ENCODE measurements at regions not wholly inside any gene's neighbourhood (a gene's known extent, or its start where the extent isn't known, plus 50 kb on each side); places are given as distances from the start of the nearest gene placed in this dataset.

DNA sequence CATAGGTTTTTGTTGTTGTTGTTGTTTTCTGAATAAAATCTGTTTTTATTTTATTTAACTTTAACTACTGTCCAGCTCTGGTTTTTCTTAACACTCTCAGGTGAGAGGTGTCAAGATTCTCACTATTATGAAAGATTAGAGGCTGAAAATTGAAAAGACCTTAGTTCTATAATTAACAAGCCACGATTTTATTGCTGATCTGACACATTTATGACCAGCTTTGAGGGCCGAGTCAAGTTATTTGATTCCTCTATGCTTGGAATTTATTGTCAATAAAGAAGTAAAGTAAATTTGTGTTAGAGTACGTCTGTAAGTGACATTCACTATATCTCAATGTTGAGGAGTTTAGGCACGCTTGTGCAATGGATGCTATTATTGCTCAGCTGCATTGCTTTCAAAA lies 808.8 kb downstream of the GALC start:
- H2AFZ ChIP-seq (ENCODE audit: low read depth, low read length): no peak overlapping the region
- no peaks in the 10 kb centered on the region for H3K79me2 ChIP-seq (replicated peaks; ENCODE audit: insufficient read depth, low read length)
- H3K27me3 ChIP-seq (ENCODE audit: insufficient read depth, low read depth, low read length): no peaks in the 10 kb centered on the region
- H4K20me1 ChIP-seq (ENCODE audit: insufficient read depth): no peaks in the 10 kb centered on the region
- TF ChIP-seq, protein P1, sequence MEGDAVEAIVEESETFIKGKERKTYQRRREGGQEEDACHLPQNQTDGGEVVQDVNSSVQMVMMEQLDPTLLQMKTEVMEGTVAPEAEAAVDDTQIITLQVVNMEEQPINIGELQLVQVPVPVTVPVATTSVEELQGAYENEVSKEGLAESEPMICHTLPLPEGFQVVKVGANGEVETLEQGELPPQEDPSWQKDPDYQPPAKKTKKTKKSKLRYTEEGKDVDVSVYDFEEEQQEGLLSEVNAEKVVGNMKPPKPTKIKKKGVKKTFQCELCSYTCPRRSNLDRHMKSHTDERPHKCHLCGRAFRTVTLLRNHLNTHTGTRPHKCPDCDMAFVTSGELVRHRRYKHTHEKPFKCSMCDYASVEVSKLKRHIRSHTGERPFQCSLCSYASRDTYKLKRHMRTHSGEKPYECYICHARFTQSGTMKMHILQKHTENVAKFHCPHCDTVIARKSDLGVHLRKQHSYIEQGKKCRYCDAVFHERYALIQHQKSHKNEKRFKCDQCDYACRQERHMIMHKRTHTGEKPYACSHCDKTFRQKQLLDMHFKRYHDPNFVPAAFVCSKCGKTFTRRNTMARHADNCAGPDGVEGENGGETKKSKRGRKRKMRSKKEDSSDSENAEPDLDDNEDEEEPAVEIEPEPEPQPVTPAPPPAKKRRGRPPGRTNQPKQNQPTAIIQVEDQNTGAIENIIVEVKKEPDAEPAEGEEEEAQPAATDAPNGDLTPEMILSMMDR (IDR thresholded peaks at IDR 0.05; ENCODE audit: poor library complexity, severe bottlenecking): no peak
- TF ChIP-seq TAF1 (IDR thresholded peaks at IDR 0.05; ENCODE audit: low read depth) (no peak), EZH2 (IDR thresholded peaks at IDR 0.05; ENCODE audit: borderline replicate concordance, insufficient read depth, low read length, poor library complexity, severe bottlenecking) (no peak), EP300 (conservative IDR thresholded peaks at IDR 0.05; ENCODE audit: poor library complexity, severe bottlenecking) (no peak), POLR2AphosphoS5 (IDR thresholded peaks at IDR 0.05) (no peak), MXI1 (conservative IDR thresholded peaks at IDR 0.05; ENCODE audit: poor library complexity, severe bottlenecking) (no peak), SMC3 (conservative IDR thresholded peaks at IDR 0.05; ENCODE audit: poor library complexity) (no peak), RAD21 (conservative IDR thresholded peaks at IDR 0.05) (no peak)
- TF ChIP-seq, protein P2, sequence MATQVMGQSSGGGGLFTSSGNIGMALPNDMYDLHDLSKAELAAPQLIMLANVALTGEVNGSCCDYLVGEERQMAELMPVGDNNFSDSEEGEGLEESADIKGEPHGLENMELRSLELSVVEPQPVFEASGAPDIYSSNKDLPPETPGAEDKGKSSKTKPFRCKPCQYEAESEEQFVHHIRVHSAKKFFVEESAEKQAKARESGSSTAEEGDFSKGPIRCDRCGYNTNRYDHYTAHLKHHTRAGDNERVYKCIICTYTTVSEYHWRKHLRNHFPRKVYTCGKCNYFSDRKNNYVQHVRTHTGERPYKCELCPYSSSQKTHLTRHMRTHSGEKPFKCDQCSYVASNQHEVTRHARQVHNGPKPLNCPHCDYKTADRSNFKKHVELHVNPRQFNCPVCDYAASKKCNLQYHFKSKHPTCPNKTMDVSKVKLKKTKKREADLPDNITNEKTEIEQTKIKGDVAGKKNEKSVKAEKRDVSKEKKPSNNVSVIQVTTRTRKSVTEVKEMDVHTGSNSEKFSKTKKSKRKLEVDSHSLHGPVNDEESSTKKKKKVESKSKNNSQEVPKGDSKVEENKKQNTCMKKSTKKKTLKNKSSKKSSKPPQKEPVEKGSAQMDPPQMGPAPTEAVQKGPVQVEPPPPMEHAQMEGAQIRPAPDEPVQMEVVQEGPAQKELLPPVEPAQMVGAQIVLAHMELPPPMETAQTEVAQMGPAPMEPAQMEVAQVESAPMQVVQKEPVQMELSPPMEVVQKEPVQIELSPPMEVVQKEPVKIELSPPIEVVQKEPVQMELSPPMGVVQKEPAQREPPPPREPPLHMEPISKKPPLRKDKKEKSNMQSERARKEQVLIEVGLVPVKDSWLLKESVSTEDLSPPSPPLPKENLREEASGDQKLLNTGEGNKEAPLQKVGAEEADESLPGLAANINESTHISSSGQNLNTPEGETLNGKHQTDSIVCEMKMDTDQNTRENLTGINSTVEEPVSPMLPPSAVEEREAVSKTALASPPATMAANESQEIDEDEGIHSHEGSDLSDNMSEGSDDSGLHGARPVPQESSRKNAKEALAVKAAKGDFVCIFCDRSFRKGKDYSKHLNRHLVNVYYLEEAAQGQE (IDR thresholded peaks at IDR 0.05; ENCODE audit: borderline replicate concordance): no peak
- H3K27ac ChIP-seq (ENCODE audit: low read length): no peak overlapping the region
- H3K9me3 ChIP-seq (ENCODE audit: low read length): no peaks in the 10 kb centered on the region
- H3F3A ChIP-seq (ENCODE audit: insufficient read depth, low read length, poor library complexity, severe bottlenecking): no peaks in the 10 kb centered on the region
- H3K36me3 ChIP-seq (ENCODE audit: insufficient read depth, low read length): no peaks in the 10 kb centered on the region
- no peak overlapping the region for H3K4me2 ChIP-seq (ENCODE audit: low read length)
- H3K4me3 ChIP-seq (ENCODE audit: low read length): no peak overlapping the region
- no peak overlapping the region for H3K9ac ChIP-seq (ENCODE audit: low read length)
- no peaks in the 10 kb centered on the region for H3K9me2 ChIP-seq (ENCODE audit: insufficient read depth, low read length)

DNA sequence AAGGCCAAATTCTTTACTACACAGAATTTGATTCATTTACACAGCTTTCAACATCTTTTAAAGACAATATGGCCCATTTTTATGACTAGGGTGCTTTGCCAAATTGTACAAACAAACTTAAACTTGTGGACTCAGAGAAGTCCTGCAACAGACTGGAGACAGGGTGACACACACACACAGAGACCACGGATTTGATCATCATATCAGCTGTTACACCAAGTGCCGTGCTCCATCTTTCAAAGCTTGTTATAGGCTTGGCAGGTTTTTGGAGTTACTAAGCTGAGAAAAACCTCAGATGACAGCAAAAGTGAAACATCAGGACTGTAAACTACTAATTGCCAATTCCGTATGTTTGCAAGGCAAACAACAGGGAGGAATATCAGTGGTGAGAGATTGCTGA lies 811.7 kb downstream of the GALC start:
- H3K9me3 ChIP-seq (ENCODE audit: low read length): no peaks in the 10 kb centered on the region
- H3K36me3 ChIP-seq (ENCODE audit: insufficient read depth, low read length): no peaks in the 10 kb centered on the region
- no peak overlapping the region for H3K4me2 ChIP-seq (ENCODE audit: low read length)
- H3K4me3 ChIP-seq (ENCODE audit: low read length): no peak overlapping the region
- no peaks in the 10 kb centered on the region for H3K79me2 ChIP-seq (replicated peaks; ENCODE audit: insufficient read depth, low read length)
- no peaks in the 10 kb centered on the region for H4K20me1 ChIP-seq (ENCODE audit: insufficient read depth)
- no peaks in the 10 kb centered on the region for H3K9me2 ChIP-seq (ENCODE audit: insufficient read depth, low read length)
- H3K27ac ChIP-seq (ENCODE audit: low read length): no peak overlapping the region
- no peak overlapping the region for H3K9ac ChIP-seq (ENCODE audit: low read length)
- peaks cover 3% of the 10 kb centered on the region for H3K27me3 ChIP-seq (ENCODE audit: insufficient read depth, low read depth, low read length)
- TF ChIP-seq, protein P1 (IDR thresholded peaks at IDR 0.05; ENCODE audit: poor library complexity, severe bottlenecking): no peak
- TF ChIP-seq EZH2 (IDR thresholded peaks at IDR 0.05; ENCODE audit: borderline replicate concordance, insufficient read depth, low read length, poor library complexity, severe bottlenecking): no peak
- no peak for TF ChIP-seq TAF1 (IDR thresholded peaks at IDR 0.05; ENCODE audit: low read depth)
- TF ChIP-seq RAD21 (conservative IDR thresholded peaks at IDR 0.05): no peak
- H3F3A ChIP-seq (ENCODE audit: insufficient read depth, low read length, poor library complexity, severe bottlenecking): no peaks in the 10 kb centered on the region
- no peak overlapping the region for H2AFZ ChIP-seq (ENCODE audit: low read depth, low read length)
